Middle frontal gyrus (tissue), 1 donor: ENCODE measurements at regions not wholly inside any gene's neighbourhood (a gene's known extent, or its start where the extent isn't known, plus 50 kb on each side); places are given as distances from the start of the nearest gene placed in this dataset.
"Not testable (repeated sequence)": the region's sequence is repeated elsewhere in the genome, so short reads cannot be mapped to it uniquely, and the experiment has no call there.

Experiments used
- DNase-seq: peaks from one replicate; pipeline ENCODE4 v3.0.0-alpha.2; 2015; ENCODE audit warnings: low spot score; ENCODE audit errors: extremely low spot score

DNA sequence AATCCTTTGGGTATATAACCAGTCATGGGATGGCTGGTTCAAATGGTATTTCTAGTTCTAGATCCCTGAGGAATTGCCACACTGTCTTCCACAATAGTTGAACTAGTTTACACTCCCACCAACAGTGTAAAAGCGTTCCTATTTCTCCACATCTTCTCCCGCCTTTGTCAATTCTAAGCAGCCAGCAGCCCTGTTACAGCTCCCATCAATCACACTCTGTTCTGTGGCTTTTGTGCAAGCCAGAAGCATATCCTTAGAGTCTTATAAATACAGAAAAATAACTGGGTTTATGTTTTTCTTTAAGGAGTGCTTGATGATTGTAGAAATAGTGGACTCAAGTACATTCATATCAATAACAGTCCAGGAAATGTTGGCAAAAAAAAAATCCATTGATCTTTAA lies 232.9 kb downstream of the ASMT start:
- DNase-seq, result not testable (repeated sequence)

DNA sequence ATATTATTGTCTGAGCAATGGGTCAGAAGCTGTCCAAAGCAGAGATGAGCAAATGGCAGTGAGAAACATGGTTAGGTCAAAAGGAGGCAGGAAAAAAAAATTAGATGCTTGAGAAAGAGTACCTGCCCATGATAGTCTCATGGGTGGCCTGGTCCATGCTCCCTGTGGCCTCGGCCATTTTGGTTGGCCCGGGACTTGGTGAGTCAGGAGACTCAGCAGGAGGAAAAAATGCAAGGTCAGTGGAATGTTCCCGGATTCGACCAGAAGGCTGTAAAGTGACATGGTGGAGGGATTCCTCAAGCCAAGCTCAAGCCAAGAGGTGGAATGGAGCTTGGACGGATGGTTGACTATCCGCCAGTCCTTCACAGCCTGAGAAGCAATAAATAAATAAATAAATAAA lies 236.7 kb downstream of the ASMT start:
- no peak for DNase-seq

DNA sequence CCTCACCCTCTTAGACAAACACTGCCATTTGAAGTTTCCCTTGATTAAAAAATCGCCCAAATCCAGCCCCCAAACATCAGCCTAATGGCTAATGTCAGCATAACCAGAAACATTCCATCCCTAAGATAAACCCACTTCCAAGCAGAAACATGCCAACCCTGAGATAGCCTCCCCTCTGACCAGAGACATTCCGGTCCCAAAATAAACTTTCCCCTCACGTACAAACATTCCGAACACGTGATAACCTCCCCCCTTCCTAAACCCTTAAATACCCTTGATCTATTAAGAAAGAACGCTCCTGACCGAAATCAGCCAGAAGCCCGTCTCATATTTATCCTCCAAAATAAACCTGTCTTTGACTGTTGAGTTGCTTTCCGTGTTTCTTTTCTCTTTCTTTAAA lies 237.2 kb downstream of the ASMT start:
- no peak for DNase-seq

DNA sequence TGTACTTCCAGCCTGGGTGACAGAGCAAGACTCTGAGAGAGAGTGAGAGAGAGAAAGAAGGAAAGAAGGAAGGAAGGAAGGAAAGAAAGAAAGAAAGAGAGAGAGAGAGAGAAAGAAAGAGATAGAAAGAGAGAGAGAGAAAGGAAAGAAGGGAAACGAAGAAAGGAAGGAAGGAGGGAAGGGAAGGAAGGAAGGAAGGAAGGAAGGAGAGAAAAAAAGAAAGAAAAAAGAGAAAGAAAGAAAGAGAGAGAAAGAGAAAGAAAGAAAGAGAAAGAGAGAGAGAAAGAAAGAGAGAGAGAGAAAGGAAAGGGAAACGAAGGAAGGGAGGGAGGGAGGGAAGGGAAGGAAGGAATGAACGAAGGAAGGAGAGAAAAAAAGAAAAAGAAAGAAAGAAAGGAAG lies 238.6 kb downstream of the ASMT start:
- no peak for DNase-seq

DNA sequence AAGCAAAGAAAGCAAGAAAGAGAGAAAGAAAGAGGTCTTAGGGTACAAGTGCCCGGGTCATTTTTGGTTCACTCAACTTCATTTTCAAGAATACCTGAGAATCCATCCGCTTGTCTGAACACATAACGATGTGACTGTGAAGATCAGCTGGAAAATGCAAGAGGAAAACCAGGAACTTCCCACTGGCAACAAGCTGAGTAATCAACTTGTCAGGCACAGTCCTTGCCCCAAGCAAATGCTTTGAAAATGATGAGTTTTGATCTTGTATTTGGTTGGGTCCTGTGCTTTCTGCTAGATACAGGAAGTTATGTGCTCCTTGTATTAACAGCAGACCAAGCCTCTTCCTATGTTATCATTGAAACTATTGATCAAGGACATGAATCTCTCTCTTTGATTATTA lies 239.1 kb downstream of the ASMT start:
- DNase-seq, result no peak

DNA sequence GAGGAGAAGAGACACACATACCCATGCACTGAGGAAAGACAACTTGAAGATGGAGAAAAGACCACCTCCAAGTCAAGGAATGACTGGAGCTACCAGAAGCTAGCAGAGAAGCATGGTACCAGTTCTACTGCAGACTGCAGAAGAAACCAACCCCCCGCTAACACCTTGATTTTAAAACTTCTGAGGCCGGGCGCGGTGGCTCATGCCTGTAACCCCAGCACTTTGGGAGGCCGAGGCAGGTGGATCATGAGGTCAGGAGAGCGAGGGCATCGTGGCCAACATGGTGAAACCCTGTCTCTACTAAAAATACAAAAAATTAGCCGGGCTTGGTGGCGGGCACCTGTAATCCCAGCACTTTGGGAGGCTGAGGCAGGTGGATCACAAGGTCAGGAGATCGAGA lies 240.0 kb downstream of the ASMT start:
- not testable (repeated sequence) for DNase-seq

DNA sequence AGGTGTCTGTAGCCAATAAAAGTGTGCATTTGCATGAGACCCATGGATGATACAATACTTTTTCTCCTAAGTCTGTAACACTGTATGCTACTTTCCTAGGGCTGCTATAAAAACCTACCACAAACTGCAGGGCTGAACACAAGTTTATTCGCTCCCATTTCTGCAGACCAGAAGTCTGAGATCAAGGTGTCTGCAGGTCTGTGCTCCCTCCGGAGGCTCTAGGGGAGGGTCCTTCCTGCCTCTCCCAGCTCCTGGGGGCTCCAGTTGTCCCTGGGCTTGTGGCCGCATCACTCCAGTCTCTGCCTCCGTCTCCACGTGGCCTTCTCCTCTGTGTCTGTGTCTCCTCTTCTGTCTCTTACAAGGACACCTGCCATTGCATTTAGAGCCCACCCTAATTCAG lies 244.4 kb downstream of the ASMT start:
- not testable (repeated sequence) for DNase-seq

DNA sequence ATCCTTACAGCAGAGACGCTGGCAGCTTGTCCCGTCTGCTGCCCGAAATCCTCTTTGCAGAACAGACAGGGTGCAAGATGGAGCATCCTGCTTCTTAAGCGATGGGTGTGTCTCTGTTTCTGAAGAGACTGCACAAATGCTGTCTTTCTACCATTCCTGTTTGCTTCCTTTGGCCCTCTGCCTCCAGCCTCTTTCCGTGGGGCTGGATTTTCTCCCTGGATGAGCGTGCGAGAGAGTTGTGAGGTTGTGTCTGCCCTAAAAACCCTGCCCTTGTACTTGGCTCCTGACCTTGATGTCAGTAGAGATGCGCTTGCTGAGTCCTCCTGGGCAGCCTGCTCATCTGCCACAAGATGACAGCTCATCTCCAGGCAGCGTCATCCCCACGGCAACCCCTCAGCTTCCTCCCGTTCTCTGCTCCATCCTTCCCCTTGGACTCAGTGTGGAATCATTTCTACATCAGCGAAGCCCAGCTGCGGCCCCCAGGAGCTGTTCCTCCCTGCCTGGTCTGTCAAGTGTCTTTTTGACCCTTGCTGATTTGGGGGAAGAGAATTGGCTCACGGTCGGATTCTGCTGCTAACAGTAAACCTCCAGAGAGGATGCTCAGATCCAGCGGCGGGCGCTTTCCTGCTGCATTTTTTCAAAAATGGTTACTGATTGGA lies 246.2 kb downstream of the ASMT start:
- no peak for DNase-seq

DNA sequence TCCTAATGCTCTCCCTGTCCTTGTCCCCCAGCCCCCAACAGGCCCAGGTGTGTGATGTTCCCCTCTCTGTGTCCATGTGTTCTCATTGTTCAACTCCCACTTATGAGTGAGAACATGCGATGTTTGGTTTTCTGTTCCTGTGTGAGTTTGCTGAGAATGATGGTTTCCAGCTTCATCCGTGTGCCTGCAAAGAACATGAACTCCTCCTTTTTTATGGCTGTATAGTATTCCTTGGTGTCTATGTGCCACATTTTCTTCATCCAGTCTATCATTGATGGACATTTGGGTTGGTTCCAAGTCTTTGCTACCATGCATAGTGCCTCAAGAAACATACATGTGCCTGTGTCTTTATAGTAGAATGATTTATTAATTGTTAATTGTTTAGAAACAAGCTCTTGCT lies 249.1 kb downstream of the ASMT start:
- DNase-seq, result not testable (repeated sequence)

DNA sequence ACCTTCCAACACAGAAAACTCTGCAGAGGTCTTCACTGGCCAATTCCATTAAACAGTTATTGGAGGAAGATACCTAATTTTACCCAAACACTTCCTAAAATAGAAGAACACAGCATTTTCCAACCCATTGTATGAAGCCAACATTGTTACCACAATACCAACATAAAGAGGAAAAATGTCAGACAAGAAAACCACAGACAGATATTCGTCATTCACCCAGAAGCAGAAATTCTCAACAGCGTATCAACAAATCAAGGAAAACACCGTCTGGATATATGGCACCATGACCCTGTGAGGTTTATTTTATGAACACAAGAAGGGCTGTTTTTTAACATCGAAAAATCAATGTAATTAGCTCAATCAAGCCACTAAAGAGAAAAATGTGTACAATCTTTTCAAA lies 255.6 kb downstream of the ASMT start:
- DNase-seq, result no peak

DNA sequence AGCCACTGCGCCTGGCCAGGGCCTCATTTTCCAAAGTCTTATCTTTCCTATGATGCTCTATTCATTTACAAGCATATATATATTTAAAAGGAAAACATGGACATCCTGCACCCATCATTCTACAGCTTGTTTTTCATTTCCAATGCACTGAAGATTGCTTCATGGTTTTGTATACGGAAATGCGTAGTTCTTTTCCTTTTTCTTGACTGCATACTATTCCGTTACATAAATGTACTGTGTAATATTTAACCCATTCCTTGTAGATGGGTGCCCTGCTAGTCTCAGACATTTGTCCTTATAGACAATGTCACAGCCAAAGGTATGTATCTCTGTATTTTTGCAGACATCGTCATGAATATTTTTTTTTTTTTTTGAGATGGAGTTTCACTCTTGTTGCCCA lies 257.0 kb downstream of the ASMT start:
- DNase-seq, result no peak

DNA sequence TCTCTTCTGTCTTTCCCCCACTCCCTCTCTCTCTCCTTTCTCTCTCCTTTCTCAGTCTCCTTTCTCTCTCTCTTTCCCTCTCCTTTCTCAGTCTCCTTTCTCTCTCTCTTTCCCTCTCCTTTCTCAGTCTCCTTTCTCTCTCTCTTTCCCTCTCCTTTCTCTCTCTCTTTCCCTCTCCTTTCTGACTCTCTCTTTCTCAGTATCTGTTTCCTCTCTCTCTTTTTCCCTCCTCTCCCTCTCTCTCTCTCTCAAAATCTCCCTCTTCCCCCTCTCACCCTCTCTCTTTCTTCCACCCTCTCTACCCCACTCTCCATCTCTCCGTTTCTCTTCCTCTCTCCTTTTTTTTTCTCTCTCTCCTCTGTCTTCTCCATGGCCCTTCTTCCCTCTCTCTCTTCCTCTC lies 258.8 kb downstream of the ASMT start:
- DNase-seq, result no peak

DNA sequence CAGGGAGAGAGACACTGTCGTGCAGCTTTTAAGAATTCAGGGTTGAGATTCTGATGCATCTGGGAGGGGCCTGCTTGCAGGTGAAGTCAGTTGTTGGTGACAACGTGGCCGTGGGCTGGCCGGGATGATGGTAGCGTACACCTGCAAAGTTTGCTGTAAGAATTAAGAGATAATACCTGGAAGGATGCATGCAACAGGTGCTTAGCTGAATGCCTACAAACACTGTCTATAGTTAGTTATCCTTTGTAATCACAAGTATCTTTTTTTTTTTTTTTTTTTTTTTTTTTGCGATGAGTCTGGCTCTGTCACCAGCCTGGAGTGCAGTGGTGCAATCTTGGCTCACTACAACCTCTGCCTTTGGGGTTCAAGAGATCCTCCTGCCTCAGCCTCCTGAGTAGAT lies 259.6 kb downstream of the ASMT start:
- DNase-seq, result no peak

DNA sequence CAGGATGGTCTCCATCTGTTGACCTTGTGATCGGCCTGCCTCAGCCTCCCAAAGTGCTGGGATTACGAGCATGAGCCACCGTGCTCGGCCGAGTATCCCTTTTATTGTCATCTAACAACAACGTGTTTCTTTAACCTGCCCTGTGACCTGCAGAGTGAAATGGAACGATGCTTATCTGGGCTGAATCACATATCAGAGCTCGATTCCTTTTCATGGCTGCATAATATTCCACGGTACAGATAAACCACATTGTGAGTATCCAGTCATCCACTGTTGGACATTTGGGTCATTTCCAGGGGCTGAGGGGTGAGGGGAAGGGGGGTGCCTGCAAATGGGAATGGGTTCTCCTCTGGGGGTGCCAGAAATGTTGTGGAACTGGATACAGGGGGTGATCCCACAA lies 260.0 kb downstream of the ASMT start:
- DNase-seq, result no peak

DNA sequence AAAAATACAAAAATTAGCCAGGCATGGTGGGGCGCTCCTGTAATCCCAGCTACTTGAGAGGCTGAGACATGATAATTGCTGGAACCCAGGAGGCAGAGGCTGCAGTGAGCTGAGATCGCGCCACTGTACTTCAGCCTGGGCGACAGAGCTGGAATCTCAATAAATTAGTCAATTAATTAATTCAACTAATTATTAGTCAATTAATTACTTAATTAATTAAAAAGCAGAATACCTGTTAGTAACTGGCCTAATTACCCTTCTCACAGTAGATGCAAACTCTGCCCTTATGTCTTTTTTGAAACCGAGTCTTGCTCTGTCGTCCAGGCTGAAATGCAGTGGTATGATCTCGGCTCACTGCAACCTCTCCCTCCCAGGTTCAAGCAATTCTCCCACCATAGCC lies 261.2 kb downstream of the ASMT start:
- DNase-seq, result no peak

DNA sequence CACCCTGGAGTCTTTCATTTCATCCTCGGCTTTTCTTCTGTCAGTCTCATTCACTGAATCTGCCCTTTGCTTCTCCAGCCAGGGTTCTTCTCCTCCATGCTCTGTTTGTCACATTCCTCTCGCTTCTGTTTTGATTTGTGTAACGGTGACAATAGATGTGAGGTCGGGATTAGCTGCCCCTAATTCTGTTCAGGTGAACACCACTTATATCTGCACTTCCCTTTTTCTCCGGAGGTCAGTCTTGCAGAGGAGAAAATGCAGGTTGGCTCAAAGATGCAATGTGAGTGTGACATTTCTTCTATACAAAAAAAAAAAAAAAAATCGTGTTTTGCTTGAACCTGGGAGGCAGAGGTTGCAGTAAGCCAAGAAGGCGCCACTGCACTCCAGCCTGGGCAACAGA lies 262.9 kb downstream of the ASMT start:
- no peak for DNase-seq

DNA sequence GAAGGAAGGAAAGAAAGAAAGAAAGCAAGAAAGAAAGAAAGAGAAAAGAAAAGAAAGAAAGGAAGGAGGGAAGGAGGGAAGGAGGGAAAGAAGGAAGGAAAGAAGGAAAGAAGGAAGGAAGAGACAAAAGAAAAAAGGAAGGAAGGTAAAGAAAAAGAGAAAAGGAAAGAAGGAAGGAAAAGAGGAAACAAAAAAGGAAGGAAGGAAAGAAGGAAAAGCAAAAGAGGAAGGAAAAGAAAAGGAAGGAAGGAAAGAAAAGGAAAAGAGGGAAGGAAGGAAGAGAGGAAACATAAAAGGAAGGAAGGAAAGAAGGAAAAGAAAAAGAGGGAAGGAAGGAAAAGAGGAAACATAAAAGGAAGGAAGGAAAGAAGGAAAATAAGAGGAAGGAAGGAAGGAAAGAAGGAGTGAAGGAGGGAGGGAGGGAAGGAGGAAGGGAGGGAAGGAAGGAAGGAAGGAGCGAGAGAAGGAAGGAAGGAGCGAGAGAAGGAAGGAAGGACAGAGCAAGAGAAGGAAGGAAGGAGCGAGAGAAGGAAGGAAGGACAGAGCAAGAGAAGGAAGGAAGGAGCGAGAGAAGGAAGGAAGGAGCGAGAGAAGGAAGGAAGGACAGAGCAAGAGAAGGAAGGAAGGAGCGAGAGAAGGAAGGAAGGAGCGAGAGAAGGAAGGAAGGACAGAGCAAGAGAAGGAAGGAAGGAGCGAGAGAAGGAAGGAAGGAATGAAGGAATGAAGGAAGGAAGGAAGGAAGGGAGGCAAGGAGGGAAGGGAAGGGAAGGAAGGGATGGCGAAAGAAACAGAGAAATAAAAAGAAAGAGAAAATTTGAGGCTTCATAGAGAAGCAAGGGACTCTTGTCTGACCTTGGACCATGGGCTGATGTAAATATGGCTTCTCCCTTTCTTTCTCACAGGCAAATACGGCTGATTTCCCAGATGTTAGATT lies 266.3 kb downstream of the ASMT start:
- not testable (repeated sequence) for DNase-seq

DNA sequence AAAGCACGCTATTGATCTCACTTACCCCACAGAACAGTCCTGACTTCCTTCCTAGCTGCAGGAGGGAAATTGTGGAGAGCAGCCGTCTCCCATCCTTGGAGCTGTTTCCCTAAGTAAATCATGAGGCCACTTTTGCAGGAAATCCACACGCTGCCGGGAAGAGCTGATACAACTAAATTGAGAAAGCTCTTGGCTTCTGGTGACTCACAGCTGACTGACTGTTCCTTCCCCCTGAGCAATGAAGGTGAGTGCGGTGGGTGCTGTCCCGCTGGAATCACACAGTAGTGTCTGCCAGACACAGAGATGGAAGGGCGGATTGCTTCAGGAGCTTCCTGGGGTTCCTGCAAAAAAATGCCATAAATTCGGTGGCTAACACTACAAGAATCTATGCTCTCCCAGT lies 268.9 kb downstream of the ASMT start:
- no peak for DNase-seq

DNA sequence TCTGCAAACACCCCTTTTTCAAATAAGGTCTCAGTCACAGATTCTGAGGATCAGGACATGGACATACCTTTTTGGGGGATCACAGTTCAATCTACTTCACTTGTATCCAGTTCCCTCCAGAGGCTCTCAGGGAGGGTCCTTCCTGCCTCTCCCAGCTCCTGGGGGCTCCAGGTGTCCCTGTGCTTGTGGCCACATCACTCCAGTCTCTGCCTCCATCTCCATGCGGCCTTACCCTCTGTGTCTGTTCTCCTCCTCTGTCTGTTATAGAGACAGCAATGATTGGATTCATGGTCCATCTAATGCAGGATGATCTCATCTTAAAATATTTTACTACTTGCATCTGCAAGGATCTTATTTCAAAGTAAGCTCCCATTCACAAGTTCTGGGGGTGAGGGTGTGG lies 269.6 kb downstream of the ASMT start:
- DNase-seq, result no peak

DNA sequence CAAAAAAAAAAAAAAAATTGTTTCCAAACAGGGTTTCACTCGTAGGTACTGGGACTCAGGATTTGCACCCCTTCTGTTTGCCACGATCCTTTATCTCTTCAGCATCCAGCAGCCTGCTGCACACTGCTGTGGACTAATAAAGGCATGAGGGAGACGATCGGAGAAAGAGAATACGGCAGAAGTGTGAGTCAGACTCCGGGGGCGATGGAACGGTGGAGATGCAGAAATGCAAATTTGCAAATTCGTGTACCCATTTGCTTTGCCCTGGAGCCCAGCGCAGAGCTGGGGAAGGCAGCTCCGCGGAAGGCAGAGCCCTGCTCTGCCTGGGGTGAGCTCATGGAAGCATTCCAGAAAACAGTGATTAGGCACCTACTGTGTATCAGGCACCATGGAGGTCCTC lies 270.3 kb downstream of the ASMT start:
- DNase-seq, result peak; percentile 7

DNA sequence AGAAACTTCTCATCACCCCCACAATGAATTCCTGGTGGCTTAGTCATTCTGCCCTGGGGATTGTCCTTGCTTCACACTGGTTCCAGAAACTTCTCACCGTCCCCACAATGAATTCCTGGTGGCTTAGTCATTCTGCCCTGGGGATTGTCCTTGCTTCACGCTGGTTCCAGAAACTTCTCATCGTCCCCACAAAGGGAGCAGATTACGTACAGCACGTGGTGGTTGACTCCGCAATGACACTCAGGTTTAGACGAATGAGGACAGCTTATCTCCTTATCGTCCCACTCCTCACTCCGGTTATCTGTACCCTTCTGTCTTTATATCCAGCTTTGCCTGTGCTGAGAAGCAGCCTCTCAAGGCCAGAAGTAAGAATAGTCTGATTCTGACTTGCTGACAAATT lies 273.4 kb downstream of the ASMT start:
- not testable (repeated sequence) for DNase-seq

DNA sequence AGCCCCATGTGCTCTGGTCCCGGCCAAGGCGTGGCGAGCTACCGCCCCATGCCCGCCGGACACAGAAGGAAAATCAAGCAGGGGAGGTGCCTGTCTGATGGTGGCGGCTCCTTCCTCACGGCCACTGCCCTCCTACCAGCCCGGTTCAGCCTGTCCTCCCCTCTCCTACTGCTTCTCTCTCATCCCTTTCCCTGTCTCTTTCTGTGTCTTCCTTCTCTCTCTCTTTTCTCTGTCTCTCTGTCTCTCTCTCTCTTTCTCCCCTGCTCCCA lies 279.1 kb downstream of the ASMT start:
- no peak for DNase-seq

DNA sequence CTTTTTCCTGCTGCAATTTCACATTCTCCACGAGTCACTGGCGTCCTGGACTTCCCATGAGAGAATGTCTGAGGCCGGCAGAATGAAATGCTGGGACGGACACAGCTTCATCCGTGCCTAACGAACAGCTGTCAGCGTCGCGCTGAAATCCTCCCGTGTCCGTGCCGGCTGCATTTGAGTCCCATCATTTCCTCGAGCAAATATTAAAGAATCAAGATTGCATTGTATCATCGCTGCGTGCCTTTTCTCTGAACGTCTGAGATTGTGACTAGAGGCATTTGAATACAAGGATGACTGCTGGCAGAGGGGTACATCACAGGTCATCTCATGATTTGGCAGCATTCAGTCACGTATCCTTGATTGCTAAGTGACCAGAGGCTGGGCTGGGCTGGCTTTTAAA lies 279.9 kb downstream of the ASMT start:
- DNase-seq, result no peak
